Hepatocyte (in vitro differentiated cells): ENCODE measurements at regions not wholly inside any gene's neighbourhood (a gene's known extent, or its start where the extent isn't known, plus 50 kb on each side); places are given as distances from the start of the nearest gene placed in this dataset.

Experiments used
- CTCF ChIP-seq: fragments of 200-600 bp; sonication (generic); IDR thresholded peaks from 2 replicates; pipeline ENCODE4 v1.5.1; 2016; ENCODE audit warnings: antibody characterized with exemption, mild to moderate bottlenecking; ENCODE audit not compliant: poor library complexity
- EZH2 ChIP-seq: fragments of 200-600 bp; sonication (generic); IDR thresholded peaks from 2 replicates; pipeline ENCODE4 v1.6.1; 2016; ENCODE audit warnings: antibody characterized with exemption, mild to moderate bottlenecking, borderline replicate concordance

DNA sequence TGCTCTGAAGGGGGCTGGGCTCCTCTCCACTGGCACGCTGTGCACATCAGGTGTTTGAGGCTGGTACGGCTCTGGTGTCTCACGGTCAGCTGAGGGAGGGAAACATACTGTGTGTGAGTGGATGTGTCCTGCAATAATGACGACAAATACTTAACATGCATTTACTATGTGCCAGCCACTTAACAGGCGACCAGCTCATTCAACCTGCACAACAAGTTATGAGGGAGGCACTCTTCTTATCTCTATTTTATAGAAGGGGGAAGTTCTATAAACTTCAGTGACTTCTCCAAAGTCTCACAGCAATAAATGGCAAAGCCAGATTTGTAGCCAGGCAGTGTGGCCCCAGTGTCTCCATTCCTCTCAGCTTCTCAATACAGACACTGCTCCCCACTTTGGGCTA, 83.1 kb upstream of the LINGO1 start:
- TF ChIP-seq EZH2, result no peak
- no peak for TF ChIP-seq CTCF
